ENCODE measurements at regions not wholly inside any gene's neighbourhood (a gene's known extent, or its start where the extent isn't known, plus 50 kb on each side); places are given as distances from the start of the nearest gene placed in this dataset.

DNA sequence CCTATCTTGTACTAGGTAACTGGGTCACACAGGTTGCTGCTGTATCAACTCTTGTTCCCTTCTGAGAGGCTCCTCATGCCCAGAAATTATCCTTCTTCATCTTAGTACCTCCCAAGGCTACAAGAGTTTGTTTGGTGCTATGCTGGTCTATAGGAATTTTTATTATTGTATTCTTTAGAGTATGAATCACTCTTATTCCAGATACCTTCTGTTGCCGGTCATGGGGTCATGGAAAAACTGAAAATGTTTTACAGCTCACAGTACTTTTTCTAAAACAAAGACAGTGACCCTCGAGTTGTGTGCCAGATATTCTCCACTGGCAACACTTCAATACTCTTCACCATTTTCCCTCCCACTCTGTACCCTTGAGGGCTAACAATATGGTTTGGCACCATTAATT lies 1598.0 kb upstream of the TMEM132C start:
- H3K79me2 ChIP-seq (replicated peaks; ENCODE audit: insufficient read depth), result no peaks in the 10 kb centered on the region
- peaks cover 87% of the 10 kb centered on the region for H3K9me3 Mint-ChIP-seq
- H3F3A ChIP-seq (replicated peaks; ENCODE audit: low read depth), result no peaks in the 10 kb centered on the region
- H3K4me1 Mint-ChIP-seq, result no peaks in the 10 kb centered on the region
- DNase-seq (ENCODE audit: low spot score) (no peak), ATAC-seq (no peak)
- no peaks in the 10 kb centered on the region for H3K27me3 Mint-ChIP-seq (ENCODE audit: insufficient read depth, low read depth, poor library complexity)
- no peaks in the 10 kb centered on the region for H3K9me2 ChIP-seq (ENCODE audit: insufficient read depth)
- H3K27ac ChIP-seq (ENCODE audit: low read depth), result no peak overlapping the region
- H3K4me2 ChIP-seq, result no peak overlapping the region
- TF ChIP-seq JUNB (IDR thresholded peaks at IDR 0.05; ENCODE audit: unreplicated experiment) (no peak), STAT1 (IDR thresholded peaks at IDR 0.05; ENCODE audit: unreplicated experiment) (no peak), ZNF331 (CRISPR knock-in tag; IDR thresholded peaks at IDR 0.05; ENCODE audit: low read depth) (no peak), ZNF462 (CRISPR knock-in tag; IDR thresholded peaks at IDR 0.05) (no peak), NANOG (IDR thresholded peaks at IDR 0.05; ENCODE audit: borderline replicate concordance) (no peak), EZH2phosphoT487 (IDR thresholded peaks at IDR 0.05; ENCODE audit: unreplicated experiment) (no peak), POLR2AphosphoS5 (IDR thresholded peaks at IDR 0.05; ENCODE audit: low read depth) (no peak), ZNF114 (CRISPR knock-in tag; IDR thresholded peaks at IDR 0.05) (no peak), EZH2 (IDR thresholded peaks at IDR 0.05; ENCODE audit: low read depth, unreplicated experiment) (no peak)
- TF ChIP-seq, protein P1, sequence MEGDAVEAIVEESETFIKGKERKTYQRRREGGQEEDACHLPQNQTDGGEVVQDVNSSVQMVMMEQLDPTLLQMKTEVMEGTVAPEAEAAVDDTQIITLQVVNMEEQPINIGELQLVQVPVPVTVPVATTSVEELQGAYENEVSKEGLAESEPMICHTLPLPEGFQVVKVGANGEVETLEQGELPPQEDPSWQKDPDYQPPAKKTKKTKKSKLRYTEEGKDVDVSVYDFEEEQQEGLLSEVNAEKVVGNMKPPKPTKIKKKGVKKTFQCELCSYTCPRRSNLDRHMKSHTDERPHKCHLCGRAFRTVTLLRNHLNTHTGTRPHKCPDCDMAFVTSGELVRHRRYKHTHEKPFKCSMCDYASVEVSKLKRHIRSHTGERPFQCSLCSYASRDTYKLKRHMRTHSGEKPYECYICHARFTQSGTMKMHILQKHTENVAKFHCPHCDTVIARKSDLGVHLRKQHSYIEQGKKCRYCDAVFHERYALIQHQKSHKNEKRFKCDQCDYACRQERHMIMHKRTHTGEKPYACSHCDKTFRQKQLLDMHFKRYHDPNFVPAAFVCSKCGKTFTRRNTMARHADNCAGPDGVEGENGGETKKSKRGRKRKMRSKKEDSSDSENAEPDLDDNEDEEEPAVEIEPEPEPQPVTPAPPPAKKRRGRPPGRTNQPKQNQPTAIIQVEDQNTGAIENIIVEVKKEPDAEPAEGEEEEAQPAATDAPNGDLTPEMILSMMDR (conservative IDR thresholded peaks at IDR 0.05; ENCODE audit: low read depth in 2 of 2), result no peak
- TF ChIP-seq, protein P2, sequence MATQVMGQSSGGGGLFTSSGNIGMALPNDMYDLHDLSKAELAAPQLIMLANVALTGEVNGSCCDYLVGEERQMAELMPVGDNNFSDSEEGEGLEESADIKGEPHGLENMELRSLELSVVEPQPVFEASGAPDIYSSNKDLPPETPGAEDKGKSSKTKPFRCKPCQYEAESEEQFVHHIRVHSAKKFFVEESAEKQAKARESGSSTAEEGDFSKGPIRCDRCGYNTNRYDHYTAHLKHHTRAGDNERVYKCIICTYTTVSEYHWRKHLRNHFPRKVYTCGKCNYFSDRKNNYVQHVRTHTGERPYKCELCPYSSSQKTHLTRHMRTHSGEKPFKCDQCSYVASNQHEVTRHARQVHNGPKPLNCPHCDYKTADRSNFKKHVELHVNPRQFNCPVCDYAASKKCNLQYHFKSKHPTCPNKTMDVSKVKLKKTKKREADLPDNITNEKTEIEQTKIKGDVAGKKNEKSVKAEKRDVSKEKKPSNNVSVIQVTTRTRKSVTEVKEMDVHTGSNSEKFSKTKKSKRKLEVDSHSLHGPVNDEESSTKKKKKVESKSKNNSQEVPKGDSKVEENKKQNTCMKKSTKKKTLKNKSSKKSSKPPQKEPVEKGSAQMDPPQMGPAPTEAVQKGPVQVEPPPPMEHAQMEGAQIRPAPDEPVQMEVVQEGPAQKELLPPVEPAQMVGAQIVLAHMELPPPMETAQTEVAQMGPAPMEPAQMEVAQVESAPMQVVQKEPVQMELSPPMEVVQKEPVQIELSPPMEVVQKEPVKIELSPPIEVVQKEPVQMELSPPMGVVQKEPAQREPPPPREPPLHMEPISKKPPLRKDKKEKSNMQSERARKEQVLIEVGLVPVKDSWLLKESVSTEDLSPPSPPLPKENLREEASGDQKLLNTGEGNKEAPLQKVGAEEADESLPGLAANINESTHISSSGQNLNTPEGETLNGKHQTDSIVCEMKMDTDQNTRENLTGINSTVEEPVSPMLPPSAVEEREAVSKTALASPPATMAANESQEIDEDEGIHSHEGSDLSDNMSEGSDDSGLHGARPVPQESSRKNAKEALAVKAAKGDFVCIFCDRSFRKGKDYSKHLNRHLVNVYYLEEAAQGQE (IDR thresholded peaks at IDR 0.05; ENCODE audit: unreplicated experiment), result no peak
- H3K4me1 ChIP-seq (ENCODE audit: insufficient read depth), result no peaks in the 10 kb centered on the region
- H3K27ac Mint-ChIP-seq, result no peak overlapping the region
- H4K20me1 ChIP-seq (replicated peaks; ENCODE audit: insufficient read depth), result no peaks in the 10 kb centered on the region
- H3K27me3 ChIP-seq (ENCODE audit: insufficient read depth), result no peaks in the 10 kb centered on the region
- no peak overlapping the region for H3K4me3 ChIP-seq
- H2AFZ ChIP-seq, result no peak overlapping the region
- H3K4me3 Mint-ChIP-seq, result no peak overlapping the region
- peaks cover 25% of the 10 kb centered on the region for H3K36me3 Mint-ChIP-seq (ENCODE audit: low read depth)
- no peaks in the 10 kb centered on the region for H3K36me3 ChIP-seq (ENCODE audit: insufficient read depth)
